ENCODE measurements at regions not wholly inside any gene's neighbourhood (a gene's known extent, or its start where the extent isn't known, plus 50 kb on each side); places are given as distances from the start of the nearest gene placed in this dataset.

- no peak overlapping the region for H3K4me3 ChIP-seq
- no peaks in the 10 kb centered on the region for H3K27me3 ChIP-seq (replicated peaks in 1 of 7)
- peaks cover 0 to 5% (median 2%) of the 10 kb centered on the region in 8 donors for H3K9me3 ChIP-seq
- no peak for DNase-seq
- TF ChIP-seq, protein P1, sequence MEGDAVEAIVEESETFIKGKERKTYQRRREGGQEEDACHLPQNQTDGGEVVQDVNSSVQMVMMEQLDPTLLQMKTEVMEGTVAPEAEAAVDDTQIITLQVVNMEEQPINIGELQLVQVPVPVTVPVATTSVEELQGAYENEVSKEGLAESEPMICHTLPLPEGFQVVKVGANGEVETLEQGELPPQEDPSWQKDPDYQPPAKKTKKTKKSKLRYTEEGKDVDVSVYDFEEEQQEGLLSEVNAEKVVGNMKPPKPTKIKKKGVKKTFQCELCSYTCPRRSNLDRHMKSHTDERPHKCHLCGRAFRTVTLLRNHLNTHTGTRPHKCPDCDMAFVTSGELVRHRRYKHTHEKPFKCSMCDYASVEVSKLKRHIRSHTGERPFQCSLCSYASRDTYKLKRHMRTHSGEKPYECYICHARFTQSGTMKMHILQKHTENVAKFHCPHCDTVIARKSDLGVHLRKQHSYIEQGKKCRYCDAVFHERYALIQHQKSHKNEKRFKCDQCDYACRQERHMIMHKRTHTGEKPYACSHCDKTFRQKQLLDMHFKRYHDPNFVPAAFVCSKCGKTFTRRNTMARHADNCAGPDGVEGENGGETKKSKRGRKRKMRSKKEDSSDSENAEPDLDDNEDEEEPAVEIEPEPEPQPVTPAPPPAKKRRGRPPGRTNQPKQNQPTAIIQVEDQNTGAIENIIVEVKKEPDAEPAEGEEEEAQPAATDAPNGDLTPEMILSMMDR (IDR thresholded peaks at IDR 0.05 in 8 of 11, conservative IDR thresholded peaks at IDR 0.05 in 3 of 11), result no peak
- TF ChIP-seq POLR2AphosphoS5 (IDR thresholded peaks at IDR 0.05) (no peak), POLR2A (IDR thresholded peaks at IDR 0.05) (no peak)
- intact Hi-C loops (cut with DNase I; ENCODE audit: low total_unique reads), result no loop called here
- WGBS, 5 donors, result 65 to 81% (median 73%) methylated on average over 3 of the region's 3 CpGs
- no peak overlapping the region for H3K27ac ChIP-seq
- H3K36me3 ChIP-seq, result no peaks in the 10 kb centered on the region
- no peaks in the 10 kb centered on the region for H3K4me1 ChIP-seq
Measured at GRCh38 chr20:12255461-12255970, 337.8 kb downstream of the BTBD3 start.

GRCh38 chr20:12256806-12257205, 339.1 kb downstream of the BTBD3 start:
- Histone ChIP-seq H3K36me3 (no peaks in the 10 kb centered on the region), H3K27ac (no peak overlapping the region), H3K27me3 (replicated peaks in 1 of 7) (no peaks in the 10 kb centered on the region), H3K9me3 (no peaks in the 10 kb centered on the region), H3K4me3 (no peak overlapping the region), H3K4me1 (no peaks in the 10 kb centered on the region)
- TF ChIP-seq POLR2AphosphoS5 (IDR thresholded peaks at IDR 0.05) (no peak), POLR2A (IDR thresholded peaks at IDR 0.05) (no peak)
- TF ChIP-seq, protein P1 (IDR thresholded peaks at IDR 0.05 in 8 of 11, conservative IDR thresholded peaks at IDR 0.05 in 3 of 11), result no peak
- DNase-seq, result no peak
- intact Hi-C loops (cut with DNase I; ENCODE audit: low total_unique reads), result no loop called here
- WGBS, 5 donors, result 50 to 94% (median 77%) methylated on average over 1 of the region's 1 CpG

GRCh38 chr20:12262747-12263146, 345.1 kb downstream of the BTBD3 start:
- no peaks in the 10 kb centered on the region for H3K4me1 ChIP-seq
- DNase-seq, result no peak
- intact Hi-C loops (cut with DNase I; ENCODE audit: low total_unique reads), result no loop called here
- TF ChIP-seq, protein P1 (IDR thresholded peaks at IDR 0.05 in 8 of 11, conservative IDR thresholded peaks at IDR 0.05 in 3 of 11), result no peak
- TF ChIP-seq POLR2AphosphoS5 (IDR thresholded peaks at IDR 0.05) (no peak), POLR2A (IDR thresholded peaks at IDR 0.05) (no peak)
- no peak overlapping the region for H3K4me3 ChIP-seq
- no peaks in the 10 kb centered on the region for H3K9me3 ChIP-seq
- no peaks in the 10 kb centered on the region for H3K27me3 ChIP-seq (replicated peaks in 1 of 7)
- no peaks in the 10 kb centered on the region for H3K36me3 ChIP-seq
- H3K27ac ChIP-seq, result no peak overlapping the region
- 71 to 79% (median 73%) methylated on average over 10 of the region's 10 CpGs for WGBS, 5 donors

GRCh38 chr20:12264711-12265110, 347.0 kb downstream of the BTBD3 start:
- Histone ChIP-seq H3K27ac (no peak overlapping the region), H3K4me3 (no peak overlapping the region), H3K4me1 (no peaks in the 10 kb centered on the region), H3K9me3 (no peaks in the 10 kb centered on the region), H3K36me3 (no peaks in the 10 kb centered on the region), H3K27me3 (replicated peaks in 1 of 7) (no peaks in the 10 kb centered on the region)
- TF ChIP-seq POLR2A (IDR thresholded peaks at IDR 0.05) (no peak), POLR2AphosphoS5 (IDR thresholded peaks at IDR 0.05) (no peak)
- TF ChIP-seq, protein P1 (IDR thresholded peaks at IDR 0.05 in 8 of 11, conservative IDR thresholded peaks at IDR 0.05 in 3 of 11), result no peak
- 76 to 80% (median 80%) methylated on average over 7 of the region's 7 CpGs for WGBS, 5 donors
- intact Hi-C loops (cut with DNase I; ENCODE audit: low total_unique reads), result no loop called here
- DNase-seq, result no peak
